ENCODE measurements at regions not wholly inside any gene's neighbourhood (a gene's known extent, or its start where the extent isn't known, plus 50 kb on each side); places are given as distances from the start of the nearest gene placed in this dataset.

DNA sequence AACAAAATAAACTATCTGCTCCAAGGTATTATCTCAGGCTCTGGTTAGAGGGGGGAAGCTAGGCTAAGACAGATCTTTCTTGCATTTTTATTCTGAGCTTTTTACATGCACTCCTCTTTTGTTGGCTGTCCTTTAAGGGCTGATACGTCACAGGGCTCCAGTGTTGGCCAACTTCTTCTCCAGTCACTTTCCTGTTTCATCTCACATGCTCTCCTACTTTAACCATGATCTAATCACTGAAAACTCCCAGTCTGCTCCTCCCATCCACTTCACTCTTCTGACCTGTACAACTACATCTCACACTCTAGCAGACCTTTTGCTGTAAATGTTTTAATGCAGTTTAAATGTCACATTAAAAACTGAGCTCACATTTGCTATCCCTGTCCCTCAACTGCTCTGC lies 510.0 kb upstream of the KLF12 start:
- no peak for DNase-seq

DNA sequence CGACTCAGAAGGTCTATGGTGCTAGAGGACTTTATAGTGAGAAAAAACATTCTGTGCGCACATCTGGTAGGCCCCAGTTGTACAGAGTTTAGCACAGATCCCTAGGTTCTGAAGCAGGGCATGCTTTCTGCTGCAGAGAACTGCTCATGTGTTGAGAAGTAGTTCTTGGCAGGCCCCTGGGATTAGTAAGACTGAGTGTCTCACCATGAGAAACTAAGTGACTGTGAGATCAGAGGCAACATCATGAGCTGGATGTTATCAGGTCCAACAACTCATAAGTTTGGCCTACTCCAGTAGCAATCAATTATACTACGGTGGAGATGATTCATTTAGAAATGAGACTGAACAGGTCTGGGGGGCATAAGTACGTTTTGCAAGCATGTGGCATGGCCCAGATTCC lies 507.4 kb upstream of the KLF12 start:
- no peak for DNase-seq

- DNase-seq: no peak
These were observed 499.5 kb upstream of the KLF12 start for GRCh38 chr13:74633734-74634133.

DNA sequence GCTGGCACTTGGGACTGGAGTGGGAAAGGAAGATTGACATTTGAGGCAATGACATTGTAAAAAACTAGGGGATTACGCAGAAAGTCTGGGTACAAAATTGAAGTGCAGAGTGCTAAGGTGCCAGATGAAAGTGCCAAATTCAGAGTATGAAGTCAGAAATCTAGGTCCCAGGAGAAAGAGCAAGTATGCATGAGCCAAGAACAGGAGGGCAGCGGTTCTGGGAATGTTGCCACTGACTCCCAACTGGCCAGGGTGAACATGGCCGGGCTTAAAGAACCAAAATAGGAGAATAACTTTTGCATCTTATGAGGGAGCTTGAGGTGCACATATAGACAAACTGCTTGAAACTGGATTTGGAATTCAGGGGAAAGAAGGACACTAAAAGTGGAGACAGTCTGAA lies 495.8 kb upstream of the KLF12 start:
- no peak for DNase-seq

GRCh38 chr13:74625541-74625940 lies 491.3 kb upstream of the KLF12 start:
- DNase-seq: no peak

- no peak for DNase-seq
These were observed 489.6 kb upstream of the KLF12 start for GRCh38 chr13:74623761-74624160.

DNA sequence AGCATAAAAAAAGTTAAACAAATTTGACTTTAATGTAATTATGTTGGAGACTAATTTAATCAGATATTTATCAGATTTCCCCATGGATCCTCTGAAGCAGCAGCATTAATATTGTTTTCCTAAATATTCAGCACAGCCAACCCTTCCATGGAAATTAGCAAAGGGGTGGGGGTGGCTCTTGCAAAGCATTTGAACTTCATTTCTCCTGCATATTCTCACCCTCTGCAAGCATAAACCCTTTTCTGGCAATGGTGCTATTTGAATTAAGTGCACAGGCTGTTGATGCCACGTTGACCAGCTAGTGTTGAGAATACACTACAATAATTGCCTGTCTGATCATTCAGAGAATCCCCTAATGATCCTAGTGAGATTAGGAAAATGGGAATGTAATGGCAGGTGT lies 488.1 kb upstream of the KLF12 start:
- DNase-seq: no peak

DNA sequence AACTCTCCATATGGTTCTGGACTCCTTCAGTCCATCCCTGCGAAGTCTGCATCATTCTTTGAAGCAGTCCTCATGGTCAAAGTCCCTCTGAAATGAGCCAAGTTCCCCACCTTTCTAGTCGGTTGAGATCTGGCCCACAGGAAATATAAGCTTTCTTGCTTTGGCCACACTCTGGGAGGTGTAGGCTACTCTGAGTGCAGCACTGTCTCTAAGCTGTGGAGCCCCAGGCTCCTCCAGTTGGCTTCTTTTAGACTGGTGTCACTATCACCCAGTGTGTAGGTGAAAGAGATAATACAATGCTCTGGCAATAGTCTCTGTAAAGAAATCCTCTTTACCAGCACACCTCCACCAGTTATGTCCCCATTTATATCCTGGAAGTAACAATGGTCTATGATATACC lies 486.5 kb upstream of the KLF12 start:
- DNase-seq: no peak

DNA sequence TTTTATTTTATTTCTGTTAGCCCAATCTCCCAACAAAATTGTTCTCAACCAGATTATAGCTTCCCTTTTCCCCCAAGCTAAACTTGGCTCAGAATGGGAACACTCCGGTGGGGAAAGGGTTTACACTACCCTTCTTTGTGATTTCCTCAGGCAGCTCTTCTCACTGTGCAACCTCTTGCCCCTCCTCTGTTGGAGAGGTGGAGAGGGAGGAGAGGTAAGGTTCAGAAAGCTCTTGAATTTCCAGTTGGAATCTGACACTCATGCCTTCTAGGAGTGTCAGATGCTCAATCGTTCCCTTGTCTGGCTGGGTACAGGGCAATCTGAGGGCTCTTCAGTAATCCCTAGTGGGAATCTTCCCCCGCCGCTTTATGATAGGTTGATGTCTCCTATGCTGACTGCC lies 486.1 kb upstream of the KLF12 start:
- DNase-seq: no peak

DNA sequence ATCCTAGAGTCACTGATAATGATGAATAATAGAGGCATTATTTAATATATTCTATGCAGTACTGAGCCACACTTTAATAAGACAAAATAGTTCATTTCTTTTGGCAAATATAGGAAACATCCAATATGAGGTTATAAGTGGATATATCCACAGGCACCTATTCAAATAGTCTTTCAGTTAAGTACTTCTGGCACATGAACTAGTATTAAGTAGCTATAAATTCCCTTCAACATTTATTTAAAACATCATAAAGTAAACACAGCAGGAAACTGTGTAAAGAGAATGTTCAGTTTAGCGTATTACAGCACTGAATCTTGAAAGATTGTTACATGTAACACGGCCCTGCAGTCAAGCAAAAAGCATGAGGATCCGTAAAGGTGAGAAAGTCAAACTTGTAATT lies 463.3 kb upstream of the KLF12 start:
- DNase-seq: no peak

GRCh38 chr13:74596691-74597090 lies 462.5 kb upstream of the KLF12 start:
- no peak for DNase-seq

DNA sequence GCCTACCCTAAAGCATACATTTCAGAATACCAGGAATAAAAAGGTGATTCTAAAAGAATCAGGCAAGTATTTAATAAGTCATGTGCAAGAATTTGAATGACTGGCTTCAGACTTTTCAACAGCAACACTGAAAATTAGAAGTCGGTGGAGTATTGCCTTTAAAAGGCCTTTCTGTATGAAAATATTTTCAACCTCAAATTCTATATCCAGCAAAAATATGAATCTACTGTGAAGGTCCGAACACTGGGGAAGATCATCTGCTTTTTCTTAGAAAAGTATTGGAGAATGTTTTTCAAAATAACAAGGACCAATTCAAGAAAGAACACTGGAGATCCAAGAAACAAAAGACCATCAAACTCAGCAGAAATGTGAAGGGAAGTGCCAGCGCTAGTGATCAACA lies 459.5 kb upstream of the KLF12 start:
- DNase-seq: no peak

DNA sequence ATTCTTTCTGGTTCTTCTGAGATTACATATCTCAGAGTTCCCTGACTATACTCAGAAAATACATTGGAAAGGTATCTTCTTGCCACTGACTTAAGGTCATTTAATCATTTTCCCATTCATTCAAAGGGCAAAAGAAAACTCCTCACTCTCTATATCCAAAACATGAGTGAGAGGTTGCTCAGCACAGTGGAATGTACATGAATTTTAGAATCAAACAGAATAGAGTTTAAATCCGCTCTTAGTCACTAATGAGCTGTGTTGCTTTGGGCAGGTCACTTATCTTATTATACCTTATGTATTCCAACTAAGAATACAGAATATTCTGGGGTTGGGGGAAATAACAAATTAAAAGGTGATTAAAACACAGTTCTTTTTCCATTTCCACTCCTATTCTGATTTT lies 452.6 kb upstream of the KLF12 start:
- DNase-seq: no peak

- DNase-seq: no peak
These were observed 442.2 kb upstream of the KLF12 start for GRCh38 chr13:74576420-74576819.

DNA sequence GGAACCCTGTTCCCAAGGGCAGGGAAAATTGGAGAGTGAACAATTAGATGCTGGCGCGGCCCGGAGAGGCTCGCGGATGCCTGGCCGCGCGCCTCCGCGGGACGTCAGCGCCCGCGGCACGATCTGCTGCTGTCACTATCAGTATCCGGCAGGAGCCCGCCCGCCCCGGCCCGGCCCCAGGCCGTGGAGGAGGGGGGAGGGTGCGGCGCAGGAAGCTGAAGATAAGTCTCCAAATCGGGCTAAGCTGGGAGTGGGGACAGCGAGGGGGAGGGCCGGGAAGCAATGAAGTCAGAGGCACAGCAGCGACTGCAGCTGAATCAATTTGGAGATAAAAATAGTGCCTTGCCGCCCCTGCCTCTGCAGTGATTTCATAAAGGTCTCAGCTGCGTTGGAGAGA lies 441.5 kb upstream of the KLF12 start:
- DNase-seq: peak; percentile 91

DNA sequence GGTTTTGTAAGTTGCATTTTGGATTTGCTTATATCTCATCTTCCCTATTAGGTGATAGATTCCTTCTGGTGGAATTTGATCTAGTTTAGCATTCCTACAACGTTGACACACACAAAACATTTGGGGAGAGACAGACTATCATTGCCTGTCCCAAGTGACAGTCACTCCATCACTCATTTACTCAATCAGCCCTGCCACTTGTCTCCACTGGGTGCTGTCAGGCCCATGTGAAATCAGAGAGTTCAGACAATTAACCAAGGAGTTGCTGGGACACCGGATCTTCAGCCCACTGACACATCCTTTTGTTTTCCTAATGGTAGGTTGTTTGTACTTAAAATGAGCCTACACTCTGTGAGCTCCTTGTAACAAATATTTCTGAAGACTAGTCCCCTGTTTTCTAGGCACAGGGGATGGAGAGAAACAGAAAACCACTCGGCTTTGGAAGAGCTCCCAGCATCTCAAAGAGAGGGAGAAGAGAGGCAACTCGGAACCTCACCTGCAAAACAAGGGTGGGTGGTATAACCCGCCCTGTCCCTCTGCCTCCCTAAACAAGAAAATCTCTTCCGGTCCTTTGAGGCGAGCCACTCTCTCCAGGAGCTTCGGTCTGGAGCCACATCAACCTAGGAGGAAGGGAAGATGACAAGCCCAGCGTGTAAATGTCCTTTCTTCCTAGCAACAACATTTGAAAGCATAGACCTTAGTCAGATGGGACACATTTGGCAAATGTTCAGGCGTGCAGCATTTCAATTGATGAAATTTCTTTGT lies 440.9 kb upstream of the KLF12 start:
- peak; percentile 28 for DNase-seq

DNA sequence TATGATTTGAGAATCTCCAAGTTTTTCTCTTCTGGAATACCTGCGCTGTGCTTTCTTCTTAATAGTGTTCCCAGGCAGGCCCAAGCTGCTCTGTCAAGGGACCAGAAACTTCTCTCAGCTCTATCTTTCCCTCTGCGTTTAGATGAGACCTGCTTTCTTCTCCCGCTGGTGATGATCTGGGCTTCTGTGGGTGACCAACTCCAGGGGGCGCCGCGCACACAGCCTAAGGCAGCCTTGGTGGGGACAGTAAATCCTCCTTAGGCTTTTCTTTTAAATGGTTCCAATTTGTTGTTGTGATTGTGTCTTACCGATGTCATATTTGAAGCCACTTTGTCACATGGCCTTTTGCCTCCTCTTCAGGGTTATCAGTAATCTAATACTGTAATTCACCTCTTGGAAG lies 439.4 kb upstream of the KLF12 start:
- DNase-seq: no peak

GRCh38 chr13:74571811-74572210 lies 437.6 kb upstream of the KLF12 start:
- DNase-seq: no peak

- DNase-seq: no peak
These were observed 436.6 kb upstream of the KLF12 start for GRCh38 chr13:74570834-74571233.

- DNase-seq: no peak
These were observed 435.8 kb upstream of the KLF12 start for GRCh38 chr13:74570046-74570445.

DNA sequence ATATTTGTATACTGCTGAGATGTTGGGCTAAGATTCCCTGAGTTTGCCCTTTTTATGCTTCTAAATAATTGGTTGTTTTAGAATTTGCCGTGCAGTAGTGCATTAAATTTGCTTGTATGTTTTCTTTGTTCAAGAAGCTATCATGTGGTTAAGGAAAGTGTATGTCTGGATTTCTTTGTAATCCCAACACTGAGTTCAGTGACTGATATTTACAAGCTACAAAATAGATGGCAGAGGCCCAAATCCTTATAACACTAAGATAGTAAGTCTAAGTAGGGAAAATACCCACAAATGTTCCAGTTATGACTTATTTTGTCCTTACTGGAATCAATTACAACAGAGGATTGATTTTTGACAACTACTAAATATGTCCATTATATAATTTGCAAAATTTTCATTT lies 435.0 kb upstream of the KLF12 start:
- no peak for DNase-seq

DNA sequence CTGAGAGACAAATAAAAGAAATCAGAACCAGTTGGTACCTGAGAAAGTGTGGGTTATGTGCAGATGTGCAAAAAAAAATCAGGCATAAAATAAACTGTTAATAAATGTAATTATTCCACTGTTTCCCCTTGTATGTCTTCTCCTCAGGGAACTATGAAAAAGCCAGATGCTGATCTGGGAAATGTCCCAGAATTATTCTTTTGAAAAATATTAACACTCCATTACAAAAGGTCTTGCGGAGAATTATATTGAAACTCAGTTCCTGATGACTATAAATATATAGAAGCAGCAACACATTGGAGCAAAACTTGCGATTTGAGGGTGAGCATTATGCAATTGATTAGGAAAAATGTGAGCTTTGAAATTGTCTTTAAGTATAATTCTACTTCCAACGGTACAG lies 433.3 kb upstream of the KLF12 start:
- DNase-seq: no peak

- no peak for DNase-seq
These were observed 428.2 kb upstream of the KLF12 start for GRCh38 chr13:74562381-74562780.

- no peak for DNase-seq
These were observed 427.0 kb upstream of the KLF12 start for GRCh38 chr13:74561155-74561554.

DNA sequence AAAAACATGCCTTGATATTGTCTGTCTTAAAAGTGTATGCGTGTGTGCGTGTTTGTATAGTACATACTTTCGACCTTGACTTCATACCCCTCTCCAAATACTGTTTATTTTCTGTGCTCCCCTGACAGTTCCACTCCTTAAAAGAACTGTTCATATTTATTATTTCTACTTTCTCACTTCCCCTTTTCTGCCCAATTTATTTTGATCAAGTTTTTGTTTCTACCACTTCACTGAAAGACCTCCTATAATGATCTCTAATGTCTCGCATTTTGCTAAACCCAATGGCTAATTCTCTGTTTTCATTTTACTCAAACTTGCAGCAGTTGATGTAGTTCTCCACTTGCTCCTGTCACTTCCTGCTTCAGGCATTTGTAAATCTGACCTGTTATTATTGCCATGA lies 426.1 kb upstream of the KLF12 start:
- no peak for DNase-seq

DNA sequence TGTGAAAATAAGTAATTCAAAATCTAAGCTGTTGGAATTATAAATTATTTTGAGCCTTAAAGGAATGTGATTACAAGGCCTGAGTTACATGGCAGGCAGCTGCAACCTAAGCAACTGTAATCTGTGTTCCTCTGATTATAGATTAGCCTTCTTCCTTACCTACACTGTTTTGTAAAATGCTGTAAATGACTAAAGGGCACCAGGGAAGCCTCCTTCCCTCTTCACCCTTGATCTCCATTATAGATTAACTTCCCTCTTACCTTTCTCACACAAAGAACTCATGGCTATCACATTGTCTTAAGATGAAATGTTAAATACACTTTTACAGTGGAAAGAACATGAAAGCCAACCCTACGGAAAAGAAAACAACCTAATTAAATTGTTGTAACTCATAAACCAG lies 423.7 kb upstream of the KLF12 start:
- no peak for DNase-seq

Measured in NCI-H1694 treated with DMSO at 0.1 percent for 48 hours (cell line).